GM12878 (cell line): ENCODE measurements at regions not wholly inside any gene's neighbourhood (a gene's known extent, or its start where the extent isn't known, plus 50 kb on each side); places are given as distances from the start of the nearest gene placed in this dataset.

Experiments
- ATAC-seq: fragments of 200-7000 bp; cut with Tn5 transposase; 3 replicates; pipeline ENCODE4 v1.9.1; 2020; ENCODE audit warnings: mild to moderate bottlenecking, moderate library complexity
- BruUV-seq: library from RNA; stranded (reverse); fragments of 400-500 nt; replicated peaks from 2 replicates; lab custom pipeline; 2021; lab: Mats Ljungman, UMichigan
- CTCF ChIA-PET: fragments of 300-600 bp; sonication (Branson Sonifier 250); formaldehyde crosslinking; extraction: SDS; loops from one replicate; lab custom pipeline; 2021; ENCODE audit warnings: inconsistent platforms; lab: Yijun Ruan, JAX
- POLR2A ChIA-PET: fragments of 350-600 bp; formaldehyde crosslinking; extraction: SDS; loops from one replicate; lab custom pipeline; 2021; ENCODE audit warnings: inconsistent platforms; lab: Charles Lee
- RAD21 ChIA-PET: fragments of 300-600 bp; sonication (Branson Sonifier 250); formaldehyde crosslinking; loops from one replicate; lab custom pipeline; 2023; ENCODE audit warnings: antibody characterized with exemption; ENCODE audit not compliant: unreplicated experiment; lab: Charles Lee
- SMC1A ChIA-PET: fragments of 300-600 bp; sonication (Branson Sonifier 250); formaldehyde crosslinking; loops from one replicate; lab custom pipeline; 2023; ENCODE audit not compliant: unreplicated experiment, uncharacterized antibody; lab: Charles Lee
- DNase-seq: peaks from one replicate; pipeline ENCODE4 v3.0.0-alpha.2; 2011; ENCODE audit warnings: low read depth, low spot score
- FAIRE-seq: peaks from 3 replicates; lab custom pipeline; 2011; peaks lifted over from hg19 to GRCh38; lab: Jason Lieb, UNC
- H2AFZ ChIP-seq: 2 replicates; pipeline ENCODE4 v1.6.0; 2011; ENCODE audit warnings: low read depth, low read length, control low read depth; ENCODE audit not compliant: control insufficient read depth
- H3K27ac ChIP-seq: 2 replicates; pipeline ENCODE4 v1.5.1; 2011; ENCODE audit warnings: control low read depth; ENCODE audit not compliant: control insufficient read depth, insufficient read depth
- H3K27me3 ChIP-seq, 2 experiments: replicated peaks in 1 of 2; 2 replicates each; pipeline versions ENCODE4 v1.6.0 to v1.6.1; 2011; ENCODE audit warnings: low read length in 1 of 2; ENCODE audit not compliant: control insufficient read depth in 2 of 2, insufficient read depth in 2 of 2
- H3K36me3 ChIP-seq, 2 experiments: 2 replicates each; pipeline ENCODE4 v1.5.1; 2011; ENCODE audit warnings: low read length in 1 of 2; ENCODE audit not compliant: control insufficient read depth in 2 of 2, insufficient read depth in 2 of 2
- H3K4me1 ChIP-seq: 2 replicates; pipeline ENCODE4 v1.6.1; 2011; ENCODE audit warnings: mild to moderate bottlenecking, low read length, moderate library complexity, mixed read lengths; ENCODE audit not compliant: control insufficient read depth, insufficient read depth
- H3K4me2 ChIP-seq: 2 replicates; pipeline ENCODE4 v1.6.0; 2011; ENCODE audit warnings: control low read depth; ENCODE audit not compliant: control insufficient read depth, insufficient read depth
- H3K4me3 ChIP-seq: fragments of 200-600 bp; sonication (generic); 2 replicates; pipeline ENCODE4 v1.5.1; 2016
- H3K79me2 ChIP-seq: 2 replicates; pipeline ENCODE4 v1.6.0; 2011; ENCODE audit warnings: low read length; ENCODE audit not compliant: control insufficient read depth, insufficient read depth
- H3K9ac ChIP-seq: 2 replicates; pipeline ENCODE4 v1.8.0; 2011; ENCODE audit warnings: low read length, control low read depth, mixed read lengths; ENCODE audit not compliant: control insufficient read depth, insufficient read depth
- H3K9me3 ChIP-seq: replicated peaks from 3 replicates; pipeline ENCODE4 v1.5.1; 2011; ENCODE audit warnings: mild to moderate bottlenecking, low read length; ENCODE audit not compliant: control insufficient read depth, insufficient read depth
- H4K20me1 ChIP-seq: 2 replicates; pipeline ENCODE4 v1.6.0; 2011; ENCODE audit not compliant: control insufficient read depth, insufficient read depth
- ATF2 ChIP-seq: IDR thresholded peaks from 2 replicates; pipeline ENCODE4 v1.6.1; 2012; ENCODE audit warnings: low read length, inconsistent platforms
- BCL11A ChIP-seq: IDR thresholded peaks from 2 replicates; pipeline ENCODE4 v1.6.1; 2011; ENCODE audit warnings: low read depth, low read length
- CHD1 ChIP-seq: IDR thresholded peaks from 2 replicates; pipeline ENCODE4 v1.6.1; 2012; ENCODE audit warnings: low read depth, low read length, improper control_type of control experiment
- DPF2 ChIP-seq: fragments of 450-650 bp; IDR thresholded peaks from 2 replicates; pipeline ENCODE4 v1.6.1; 2017; ENCODE audit warnings: mild to moderate bottlenecking
- EED ChIP-seq: sonication (generic); IDR thresholded peaks from 2 replicates; pipeline ENCODE4 v1.6.1; 2016; ENCODE audit warnings: antibody characterized with exemption, low read depth
- LARP7 ChIP-seq: fragments of 450-650 bp; IDR thresholded peaks from 2 replicates; pipeline ENCODE4 v1.6.1; 2017; ENCODE audit warnings: mild to moderate bottlenecking
- NFYA ChIP-seq: IDR thresholded peaks from 2 replicates; pipeline ENCODE4 v1.6.1; 2011; ENCODE audit warnings: low read depth, mild to moderate bottlenecking, low read length, improper control_type of control experiment, borderline replicate concordance
- RAD51 ChIP-seq: fragments of 450-650 bp; IDR thresholded peaks from 2 replicates; pipeline ENCODE4 v1.6.1; 2016; ENCODE audit warnings: moderate library complexity, mild to moderate bottlenecking, inconsistent platforms
- SKIL ChIP-seq: fragments of 450-650 bp; IDR thresholded peaks from 2 replicates; pipeline ENCODE4 v1.6.1; 2017; ENCODE audit warnings: mild to moderate bottlenecking, low read depth, inconsistent platforms; ENCODE audit not compliant: poor library complexity, severe bottlenecking
- YY1 ChIP-seq: IDR thresholded peaks from 2 replicates; pipeline ENCODE4 v1.6.1; 2011; ENCODE audit warnings: low read depth, mild to moderate bottlenecking, low read length
- ZNF622 ChIP-seq: fragments of 450-650 bp; IDR thresholded peaks from 2 replicates; pipeline ENCODE4 v1.6.1; 2017; ENCODE audit warnings: mild to moderate bottlenecking, inconsistent platforms
- WGBS: methylation state at CpG from one replicate; pipeline ENCODE4 v1.1.6; 2016; ENCODE audit warnings: low lambda C conversion rate; ENCODE audit not compliant: insufficient replicate concordance, insufficient coverage; ENCODE audit errors: missing lambda C conversion rate; 5-methylcytosine and 5-hydroxymethylcytosine counted together
- in situ Hi-C: fragments of 300-500 bp; cut with MboI; formaldehyde crosslinking; loops from 9 replicates; pipeline ENCODE4 v1.14.3; 2018; ENCODE audit warnings: mixed read lengths
- intact Hi-C: fragments of 100-400 bp; cut with micrococcal nuclease; formaldehyde crosslinking; loops from one replicate; pipeline ENCODE4 v1.14.2; 2022; ENCODE audit not compliant: unreplicated experiment
- TF ChIP-seq, protein P1 (sequence below): fragments of 450-650 bp; IDR thresholded peaks from 2 replicates; pipeline ENCODE4 v1.6.1; 2017; ENCODE audit warnings: antibody characterized with exemption, mild to moderate bottlenecking, moderate library complexity
- TF ChIP-seq, protein P2 (sequence below): fragments of 450-650 bp; IDR thresholded peaks from 2 replicates; pipeline ENCODE4 v1.6.1; 2016; ENCODE audit warnings: mild to moderate bottlenecking, moderate library complexity, borderline replicate concordance

GRCh38 chr2:204395539-204395938, 149.7 kb upstream of the PARD3B start:
- H3K36me3 ChIP-seq = no peaks in the 10 kb centered on the region
- ChIA-PET SMC1A (no interaction called here), RAD21 (no interaction called here), POLR2A (no interaction called here)
- no peak overlapping the region for H3K4me3 ChIP-seq
- H2AFZ ChIP-seq = no peak overlapping the region
- H4K20me1 ChIP-seq = no peaks in the 10 kb centered on the region
- ATAC-seq (no peak), FAIRE-seq (no peak), DNase-seq (no peak)
- BruUV-seq = no TSS peak
- H3K9me3 ChIP-seq = no peaks in the 10 kb centered on the region
- H3K4me2 ChIP-seq = no peak overlapping the region
- intact Hi-C loops = no loop called here
- H3K79me2 ChIP-seq = no peaks in the 10 kb centered on the region
- no peak overlapping the region for H3K9ac ChIP-seq
- H3K4me1 ChIP-seq = no peaks in the 10 kb centered on the region
- in situ Hi-C loops = no loop called here
- no peak overlapping the region for H3K27ac ChIP-seq
- TF ChIP-seq, protein P1, sequence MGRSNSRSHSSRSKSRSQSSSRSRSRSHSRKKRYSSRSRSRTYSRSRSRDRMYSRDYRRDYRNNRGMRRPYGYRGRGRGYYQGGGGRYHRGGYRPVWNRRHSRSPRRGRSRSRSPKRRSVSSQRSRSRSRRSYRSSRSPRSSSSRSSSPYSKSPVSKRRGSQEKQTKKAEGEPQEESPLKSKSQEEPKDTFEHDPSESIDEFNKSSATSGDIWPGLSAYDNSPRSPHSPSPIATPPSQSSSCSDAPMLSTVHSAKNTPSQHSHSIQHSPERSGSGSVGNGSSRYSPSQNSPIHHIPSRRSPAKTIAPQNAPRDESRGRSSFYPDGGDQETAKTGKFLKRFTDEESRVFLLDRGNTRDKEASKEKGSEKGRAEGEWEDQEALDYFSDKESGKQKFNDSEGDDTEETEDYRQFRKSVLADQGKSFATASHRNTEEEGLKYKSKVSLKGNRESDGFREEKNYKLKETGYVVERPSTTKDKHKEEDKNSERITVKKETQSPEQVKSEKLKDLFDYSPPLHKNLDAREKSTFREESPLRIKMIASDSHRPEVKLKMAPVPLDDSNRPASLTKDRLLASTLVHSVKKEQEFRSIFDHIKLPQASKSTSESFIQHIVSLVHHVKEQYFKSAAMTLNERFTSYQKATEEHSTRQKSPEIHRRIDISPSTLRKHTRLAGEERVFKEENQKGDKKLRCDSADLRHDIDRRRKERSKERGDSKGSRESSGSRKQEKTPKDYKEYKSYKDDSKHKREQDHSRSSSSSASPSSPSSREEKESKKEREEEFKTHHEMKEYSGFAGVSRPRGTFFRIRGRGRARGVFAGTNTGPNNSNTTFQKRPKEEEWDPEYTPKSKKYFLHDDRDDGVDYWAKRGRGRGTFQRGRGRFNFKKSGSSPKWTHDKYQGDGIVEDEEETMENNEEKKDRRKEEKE = no peak
- TF ChIP-seq, protein P2, sequence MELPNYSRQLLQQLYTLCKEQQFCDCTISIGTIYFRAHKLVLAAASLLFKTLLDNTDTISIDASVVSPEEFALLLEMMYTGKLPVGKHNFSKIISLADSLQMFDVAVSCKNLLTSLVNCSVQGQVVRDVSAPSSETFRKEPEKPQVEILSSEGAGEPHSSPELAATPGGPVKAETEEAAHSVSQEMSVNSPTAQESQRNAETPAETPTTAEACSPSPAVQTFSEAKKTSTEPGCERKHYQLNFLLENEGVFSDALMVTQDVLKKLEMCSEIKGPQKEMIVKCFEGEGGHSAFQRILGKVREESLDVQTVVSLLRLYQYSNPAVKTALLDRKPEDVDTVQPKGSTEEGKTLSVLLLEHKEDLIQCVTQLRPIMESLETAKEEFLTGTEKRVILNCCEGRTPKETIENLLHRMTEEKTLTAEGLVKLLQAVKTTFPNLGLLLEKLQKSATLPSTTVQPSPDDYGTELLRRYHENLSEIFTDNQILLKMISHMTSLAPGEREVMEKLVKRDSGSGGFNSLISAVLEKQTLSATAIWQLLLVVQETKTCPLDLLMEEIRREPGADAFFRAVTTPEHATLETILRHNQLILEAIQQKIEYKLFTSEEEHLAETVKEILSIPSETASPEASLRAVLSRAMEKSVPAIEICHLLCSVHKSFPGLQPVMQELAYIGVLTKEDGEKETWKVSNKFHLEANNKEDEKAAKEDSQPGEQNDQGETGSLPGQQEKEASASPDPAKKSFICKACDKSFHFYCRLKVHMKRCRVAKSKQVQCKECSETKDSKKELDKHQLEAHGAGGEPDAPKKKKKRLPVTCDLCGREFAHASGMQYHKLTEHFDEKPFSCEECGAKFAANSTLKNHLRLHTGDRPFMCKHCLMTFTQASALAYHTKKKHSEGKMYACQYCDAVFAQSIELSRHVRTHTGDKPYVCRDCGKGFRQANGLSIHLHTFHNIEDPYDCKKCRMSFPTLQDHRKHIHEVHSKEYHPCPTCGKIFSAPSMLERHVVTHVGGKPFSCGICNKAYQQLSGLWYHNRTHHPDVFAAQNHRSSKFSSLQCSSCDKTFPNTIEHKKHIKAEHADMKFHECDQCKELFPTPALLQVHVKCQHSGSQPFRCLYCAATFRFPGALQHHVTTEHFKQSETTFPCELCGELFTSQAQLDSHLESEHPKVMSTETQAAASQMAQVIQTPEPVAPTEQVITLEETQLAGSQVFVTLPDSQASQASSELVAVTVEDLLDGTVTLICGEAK = no peak
- TF ChIP-seq ATF2 (no peak), CHD1 (no peak), BCL11A (no peak), EED (no peak), LARP7 (no peak), YY1 (no peak), DPF2 (no peak), ZNF622 (no peak), NFYA (no peak), RAD51 (no peak), SKIL (no peak)
- TF ChIP-seq, all 136 proteins: peak for 0
- H3K27me3 ChIP-seq = no peaks in the 10 kb centered on the region
- CTCF ChIA-PET = interaction anchor here (0.6 kb wide), 1 partner anchor 20 kb away, joined by 3 read pairs; no protein-coding TSS in a partner anchor
- 46% methylated on average over 4 of the region's 4 CpGs for WGBS
